PC-3 (cell line): ENCODE measurements at regions not wholly inside any gene's neighbourhood (a gene's known extent, or its start where the extent isn't known, plus 50 kb on each side); places are given as distances from the start of the nearest gene placed in this dataset.

Experiments used
- CTCF ChIP-seq: fragments of 300-600 bp; sonication (generic); conservative IDR thresholded peaks from 2 replicates; pipeline ENCODE4 v1.5.1; 2017; ENCODE audit warnings: antibody characterized with exemption, low read depth, mild to moderate bottlenecking, low read length
- EZH2 ChIP-seq: fragments of 300-600 bp; sonication (generic); IDR thresholded peaks from one replicate; pipeline ENCODE4 v1.6.1; 2017; ENCODE audit warnings: antibody characterized with exemption, mild to moderate bottlenecking, low read length; ENCODE audit not compliant: unreplicated experiment
- EZH2phosphoT487 ChIP-seq: fragments of 300-600 bp; sonication (generic); IDR thresholded peaks from 2 replicates; pipeline ENCODE4 v1.6.1; 2018; ENCODE audit warnings: mild to moderate bottlenecking, antibody characterized with exemption, low read length, borderline replicate concordance

- TF ChIP-seq CTCF (no peak), EZH2 (no peak), EZH2phosphoT487 (no peak)
These were observed 479.1 kb upstream of the ALCAM start for GRCh38 chr3:104887619-104888018.
